A549 (cell line): ENCODE measurements at regions not wholly inside any gene's neighbourhood (a gene's known extent, or its start where the extent isn't known, plus 50 kb on each side); places are given as distances from the start of the nearest gene placed in this dataset.

Experiments
- ATAC-seq, 2 experiments: fragments of 200-7000 bp in 1 of 2; fragments of >200 bp in 1 of 2; cut with Nextera tagmentation in 1 of 2; cut with Tn5 transposase in 1 of 2; 3 replicates each; pipeline versions ENCODE4 v1.8.0 to v1.9.1; 2018 to 2020; ENCODE audit warnings: mild to moderate bottlenecking in 1 of 2, moderate library complexity in 1 of 2
- CTCF ChIA-PET: fragments of 300-600 bp; sonication (Branson Sonifier 250); formaldehyde crosslinking; extraction: SDS; loops from one replicate; lab custom pipeline; 2021; ENCODE audit warnings: antibody characterized with exemption, inconsistent platforms; lab: Yijun Ruan, JAX
- POLR2A ChIA-PET: fragments of 350-600 bp; formaldehyde crosslinking; extraction: SDS; loops from one replicate; lab custom pipeline; 2021; ENCODE audit warnings: antibody characterized with exemption, inconsistent platforms; lab: Yijun Ruan, JAX
- DNase-seq, 2 experiments: peaks; one replicate each; pipeline versions ENCODE4 v3.0.0 to v3.0.0-alpha.2; 2011 to 2016; ENCODE audit warnings: low read depth in 1 of 2, low spot score in 1 of 2
- FAIRE-seq: peaks from 2 replicates; lab custom pipeline; 2011; peaks lifted over from hg19 to GRCh38; lab: Jason Lieb, UNC
- H3K27ac ChIP-seq, 2 experiments: fragments of >200 bp; sonication (Bioruptor Twin); formaldehyde crosslinking; 3 replicates each; pipeline ENCODE4 v1.5.1; 2016 to 2017
- H3K4me1 ChIP-seq: fragments of >200 bp; sonication (Bioruptor Twin); formaldehyde crosslinking; 3 replicates; pipeline ENCODE4 v1.6.1; 2016
- H3K4me2 ChIP-seq: fragments of >200 bp; sonication (Bioruptor Twin); formaldehyde crosslinking; 3 replicates; pipeline ENCODE4 v1.6.1; 2016
- H3K4me3 ChIP-seq: fragments of >200 bp; sonication (Bioruptor Twin); formaldehyde crosslinking; 3 replicates; pipeline ENCODE4 v1.5.1; 2016
- H3K9me3 ChIP-seq: fragments of >200 bp; sonication (Bioruptor Twin); formaldehyde crosslinking; 3 replicates; pipeline ENCODE4 v1.6.1; 2016
- ATOH8 ChIP-seq: fragments of 250-450 bp; sonication (Bioruptor Pico); IDR thresholded peaks from 2 replicates; pipeline ENCODE4 v1.5.0; 2020; ENCODE audit warnings: low read depth, mild to moderate bottlenecking, moderate library complexity
- BCL3 ChIP-seq: fragments of >200 bp; sonication (Bioruptor Twin); formaldehyde crosslinking; IDR thresholded peaks from 3 replicates; pipeline ENCODE4 v1.6.1; 2016
- CBX8 ChIP-seq: fragments of 200-600 bp; sonication (generic); IDR thresholded peaks from 2 replicates; pipeline ENCODE4 v1.6.1; 2016
- CHD2 ChIP-seq: fragments of 150-350 bp; IDR thresholded peaks from 2 replicates; pipeline ENCODE4 v1.6.1; 2014; ENCODE audit warnings: low read length; ENCODE audit not compliant: partially characterized antibody
- EHMT2 ChIP-seq: fragments of 200-600 bp; sonication (generic); IDR thresholded peaks from 2 replicates; pipeline ENCODE4 v1.6.1; 2016; ENCODE audit warnings: antibody characterized with exemption, low read depth, mild to moderate bottlenecking, moderate library complexity
- ELK1 ChIP-seq: fragments of 150-350 bp; IDR thresholded peaks from 2 replicates; pipeline ENCODE4 v1.6.1; 2014; ENCODE audit warnings: low read depth, mild to moderate bottlenecking, low read length
- EP300 ChIP-seq, 2 experiments: fragments of >200 bp; sonication (Bioruptor Twin); formaldehyde crosslinking; IDR thresholded peaks; 2 replicates in 1 of 2; 3 replicates in 1 of 2; pipeline ENCODE4 v1.6.1; 2016 to 2017
- ESRRA ChIP-seq: fragments of 150-350 bp; IDR thresholded peaks from 2 replicates; pipeline ENCODE4 v1.6.1; 2014; ENCODE audit warnings: mild to moderate bottlenecking, low read length, borderline replicate concordance
- GATA3 ChIP-seq: IDR thresholded peaks from 2 replicates; pipeline ENCODE4 v1.6.1; 2012; ENCODE audit warnings: borderline replicate concordance
- HDAC2 ChIP-seq: fragments of 200-600 bp; sonication (generic); IDR thresholded peaks from 2 replicates; pipeline ENCODE4 v1.6.1; 2016
- KDM5A ChIP-seq: fragments of 200-600 bp; sonication (generic); IDR thresholded peaks from 2 replicates; pipeline ENCODE4 v1.6.1; 2016; ENCODE audit warnings: antibody characterized with exemption, mild to moderate bottlenecking
- MAX ChIP-seq: IDR thresholded peaks from 2 replicates; pipeline ENCODE4 v1.6.1; 2012
- MAZ ChIP-seq: fragments of 150-350 bp; IDR thresholded peaks from 2 replicates; pipeline ENCODE4 v1.6.1; 2014; ENCODE audit warnings: antibody characterized with exemption, low read depth, low read length, borderline replicate concordance
- NPAS2 ChIP-seq: fragments of 250-450 bp; sonication (Bioruptor Pico); IDR thresholded peaks from 2 replicates; pipeline ENCODE4 v1.8.0; 2022; ENCODE audit warnings: mild to moderate bottlenecking, moderate library complexity, borderline replicate concordance
- NR3C1 ChIP-seq: fragments of >200 bp; sonication (Bioruptor Twin); formaldehyde crosslinking; IDR thresholded peaks from 3 replicates; pipeline ENCODE4 v1.6.1; 2017
- RCOR1 ChIP-seq: fragments of 150-350 bp; IDR thresholded peaks from 2 replicates; pipeline ENCODE4 v1.6.1; 2014; ENCODE audit warnings: antibody characterized with exemption, low read length, low read depth
- RFX5 ChIP-seq: fragments of 450-650 bp; IDR thresholded peaks from 2 replicates; pipeline ENCODE4 v1.7.1; 2014; ENCODE audit warnings: antibody characterized with exemption, mild to moderate bottlenecking, moderate library complexity
- TFCP2L1 ChIP-seq: fragments of 250-450 bp; sonication (Bioruptor Pico); IDR thresholded peaks from 2 replicates; pipeline ENCODE4 v1.5.0; 2021; ENCODE audit warnings: mild to moderate bottlenecking
- TP53 ChIP-seq: fragments of 250-450 bp; sonication (Bioruptor Pico); IDR thresholded peaks from 2 replicates; pipeline ENCODE4 v1.5.0; 2021; ENCODE audit warnings: mild to moderate bottlenecking, moderate library complexity
- ZFP36 ChIP-seq: fragments of 450-650 bp; IDR thresholded peaks from 2 replicates; pipeline ENCODE4 v1.6.1; 2014; ENCODE audit warnings: borderline replicate concordance; ENCODE audit not compliant: partially characterized antibody
- ZNF302 ChIP-seq: fragments of 250-450 bp; sonication (Bioruptor Pico); IDR thresholded peaks from 2 replicates; pipeline ENCODE4 v1.9.0; 2021; ENCODE audit warnings: inconsistent platforms, mild to moderate bottlenecking, moderate library complexity
- ZSCAN20 ChIP-seq: fragments of 250-450 bp; sonication (Bioruptor Pico); IDR thresholded peaks from 2 replicates; pipeline ENCODE4 v1.8.0; 2022; ENCODE audit warnings: mild to moderate bottlenecking, moderate library complexity
- WGBS: methylation state at CpG from one replicate; pipeline ENCODE4 v1.1.6; 2017; ENCODE audit errors: missing lambda C conversion rate; 5-methylcytosine and 5-hydroxymethylcytosine counted together
- TF ChIP-seq, protein P1 (sequence below): fragments of 450-650 bp; IDR thresholded peaks from 2 replicates; pipeline ENCODE4 v1.6.1; 2014; ENCODE audit warnings: antibody characterized with exemption

DNA sequence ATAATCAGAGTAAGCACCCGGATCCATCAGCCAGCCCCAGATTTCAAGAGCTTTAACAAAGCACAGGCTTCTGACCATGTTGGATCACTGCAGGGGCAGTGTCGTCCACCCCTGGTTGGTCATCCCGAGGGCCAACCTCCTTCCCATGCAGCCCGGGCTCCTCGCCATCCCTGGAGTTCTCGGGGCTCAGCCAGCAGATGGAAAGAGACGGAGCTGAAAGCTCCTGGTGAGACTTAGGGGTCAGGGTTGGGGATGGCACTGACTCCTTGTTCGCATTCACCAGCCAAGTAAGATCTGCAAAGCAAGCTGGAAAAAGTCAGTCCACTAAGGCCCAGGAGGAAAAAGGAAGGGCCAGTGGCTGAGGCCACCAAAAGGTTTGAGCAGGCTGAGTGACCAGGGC is 888.9 kb downstream of the BRD1 start:
- POLR2A ChIA-PET: no interaction called here
- no peak for DNase-seq
- Histone ChIP-seq H3K4me1 (no peaks in the 10 kb centered on the region), H3K4me2 (no peak overlapping the region), H3K9me3 (0 out of 3 replicates have a peak, but pooled peaks cover 5% of the 10 kb centered on the region), H3K4me3 (no peak overlapping the region), H3K27ac (no peak overlapping the region)
- no peak for ATAC-seq
- no peak for TF ChIP-seq ESRRA
- no peak for TF ChIP-seq EHMT2
- TF ChIP-seq RFX5: no peak
- 19% methylated on average over 8 of the region's 8 CpGs for whole genome bisulfite sequencing
- no peak for FAIRE-seq
- CTCF ChIA-PET: no interaction called here

GRCh38 chr22:48937032-48937639 is 890.5 kb downstream of the BRD1 start:
- Histone ChIP-seq H3K4me1 (no peaks in the 10 kb centered on the region), H3K4me3 (no peak overlapping the region), H3K27ac (no peak overlapping the region), H3K9me3 (0 out of 3 replicates have a peak, but pooled peaks cover 5% of the 10 kb centered on the region), H3K4me2 (no peak overlapping the region)
- 16% methylated on average over 9 of the region's 12 CpGs for WGBS
- CTCF ChIA-PET: no interaction called here
- POLR2A ChIA-PET: no interaction called here
- DNase-seq (no peak), ATAC-seq (no peak), FAIRE-seq (no peak)
- TF ChIP-seq MAZ (no peak), MAX (no peak), TP53 (CRISPR knock-in tag) (no peak), BCL3 (no peak), CHD2 (no peak), TFCP2L1 (CRISPR knock-in tag) (no peak), EP300 (IDR thresholded peaks at IDR 0.05) (no peak), HDAC2 (no peak), ZNF302 (no peak), ZFP36 (no peak), ATOH8 (CRISPR knock-in tag) (no peak), RCOR1 (no peak), NR3C1 (no peak), ZSCAN20 (CRISPR knock-in tag) (no peak), ELK1 (no peak), GATA3 (no peak), KDM5A (no peak)
- TF ChIP-seq, protein P1, sequence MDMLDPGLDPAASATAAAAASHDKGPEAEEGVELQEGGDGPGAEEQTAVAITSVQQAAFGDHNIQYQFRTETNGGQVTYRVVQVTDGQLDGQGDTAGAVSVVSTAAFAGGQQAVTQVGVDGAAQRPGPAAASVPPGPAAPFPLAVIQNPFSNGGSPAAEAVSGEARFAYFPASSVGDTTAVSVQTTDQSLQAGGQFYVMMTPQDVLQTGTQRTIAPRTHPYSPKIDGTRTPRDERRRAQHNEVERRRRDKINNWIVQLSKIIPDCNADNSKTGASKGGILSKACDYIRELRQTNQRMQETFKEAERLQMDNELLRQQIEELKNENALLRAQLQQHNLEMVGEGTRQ: no peak

GRCh38 chr22:48936391-48936790 is 891.3 kb downstream of the BRD1 start:
- WGBS: 2% methylated on average over 4 of the region's 4 CpGs
- CTCF ChIA-PET: no interaction called here
- POLR2A ChIA-PET: no interaction called here
- H3K27ac ChIP-seq: no peak overlapping the region
- H3K4me2 ChIP-seq: no peak overlapping the region
- no peak for DNase-seq
- 0 out of 3 replicates have a peak, but pooled peaks cover 5% of the 10 kb centered on the region for H3K9me3 ChIP-seq
- no peaks in the 10 kb centered on the region for H3K4me1 ChIP-seq
- FAIRE-seq: no peak
- no peak for ATAC-seq
- TF ChIP-seq CBX8: no peak
- no peak for TF ChIP-seq NPAS2
- H3K4me3 ChIP-seq: no peak overlapping the region
